HPDE6-E6E7 (cell line): ENCODE measurements at regions not wholly inside any gene's neighbourhood (a gene's known extent, or its start where the extent isn't known, plus 50 kb on each side); places are given as distances from the start of the nearest gene placed in this dataset.
A peak's percentile ranks its signal among the peaks of the same experiment; 100 is the strongest.
"Not testable (repeated sequence)": the region's sequence is repeated elsewhere in the genome, so short reads cannot be mapped to it uniquely, and the experiment has no call there.

Source experiments
- DNase-seq: peaks from one replicate; pipeline ENCODE4 v3.0.0; 2011; ENCODE audit warnings: missing footprints; ENCODE audit errors: extremely low spot score

DNA sequence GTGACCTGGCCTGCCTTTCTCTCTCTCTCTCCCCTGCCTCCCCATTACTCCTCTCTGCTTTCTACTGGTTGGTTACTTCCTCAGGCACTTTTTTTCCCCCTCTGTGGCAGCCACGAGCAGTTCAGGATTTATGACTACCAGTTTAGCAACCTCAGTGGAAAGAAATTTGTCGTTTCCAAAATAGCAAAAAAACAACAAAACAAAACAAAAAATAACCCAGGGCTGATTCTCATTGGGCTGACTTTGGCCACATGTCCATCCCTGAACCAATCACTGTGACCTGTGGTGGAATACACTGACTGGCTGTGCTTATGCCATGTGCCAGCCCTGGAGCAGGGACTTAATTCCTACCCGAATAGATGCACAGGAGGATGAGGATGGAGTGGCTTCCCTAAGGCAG lies 137.4 kb downstream of the TFAP2C start:
- no peak for DNase-seq

DNA sequence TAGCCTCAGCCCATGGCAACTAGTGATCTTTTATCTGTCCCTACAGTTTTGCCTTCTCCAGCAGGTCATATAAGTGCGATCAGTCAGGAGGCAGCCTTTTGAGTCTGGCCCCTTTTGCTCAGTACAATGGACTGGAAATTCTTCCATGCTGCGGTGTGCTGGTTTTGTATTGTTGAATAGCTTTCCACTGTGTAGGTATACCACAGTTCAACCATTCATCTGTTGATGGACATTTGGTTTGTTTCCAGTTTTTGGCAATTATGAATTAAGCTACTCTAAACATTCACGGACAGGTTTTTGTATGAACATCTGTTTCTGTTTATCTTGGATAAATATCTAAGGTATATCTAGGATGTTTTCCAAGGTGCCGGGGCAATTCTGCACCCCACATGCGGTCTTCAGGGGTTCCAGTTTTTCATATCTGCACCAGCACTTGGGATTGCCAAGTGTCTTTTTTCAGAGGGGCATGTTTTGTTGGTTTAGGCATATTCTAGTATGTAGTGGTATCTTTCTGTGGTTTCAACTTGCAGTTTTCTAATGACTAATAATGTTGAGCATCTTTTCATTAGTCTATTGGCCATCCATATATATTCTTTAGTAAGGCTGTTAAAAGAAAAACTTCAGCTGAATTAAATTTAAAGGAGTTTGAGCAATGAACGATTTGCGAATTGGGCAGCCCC lies 141.0 kb downstream of the TFAP2C start:
- no peak for DNase-seq

DNA sequence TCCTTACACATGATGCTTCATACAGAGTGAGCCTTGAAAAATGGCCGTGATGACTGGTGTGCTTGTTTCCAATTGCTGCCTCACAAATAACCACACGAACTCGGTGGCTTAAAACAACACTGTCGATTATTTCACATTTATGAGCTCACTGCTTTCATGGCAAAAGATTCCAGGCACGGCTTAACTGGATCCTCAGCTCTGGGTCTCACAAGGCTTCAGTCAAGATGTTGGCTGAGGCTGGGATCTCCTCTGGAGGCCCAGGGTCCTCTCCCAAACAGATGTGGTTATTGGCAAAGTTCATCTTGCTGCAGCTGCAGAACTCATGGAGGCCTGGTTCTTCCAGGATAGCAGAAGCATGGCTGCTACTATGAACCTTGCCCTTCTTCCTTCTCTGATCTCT lies 144.6 kb downstream of the TFAP2C start:
- no peak for DNase-seq

DNA sequence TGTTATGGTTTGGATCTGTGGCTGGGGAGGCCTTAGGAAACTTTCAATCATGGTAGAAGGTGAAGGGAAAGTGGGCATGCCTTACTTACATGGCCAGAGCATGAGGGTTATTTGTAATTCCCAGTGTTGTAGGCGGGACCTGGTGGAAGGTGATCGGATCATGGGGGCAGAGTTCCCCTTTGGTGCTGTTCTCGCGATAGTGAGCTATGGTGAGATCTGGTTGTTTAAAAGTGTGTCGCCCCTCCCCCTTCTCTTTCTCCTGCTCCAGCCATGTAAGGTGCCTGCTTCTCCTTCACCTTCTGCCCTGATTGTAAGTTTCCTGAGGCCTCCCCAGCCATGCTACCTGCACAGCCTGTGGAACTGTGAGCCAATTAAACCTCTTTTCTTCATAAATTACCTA lies 145.8 kb downstream of the TFAP2C start:
- no peak for DNase-seq

DNA sequence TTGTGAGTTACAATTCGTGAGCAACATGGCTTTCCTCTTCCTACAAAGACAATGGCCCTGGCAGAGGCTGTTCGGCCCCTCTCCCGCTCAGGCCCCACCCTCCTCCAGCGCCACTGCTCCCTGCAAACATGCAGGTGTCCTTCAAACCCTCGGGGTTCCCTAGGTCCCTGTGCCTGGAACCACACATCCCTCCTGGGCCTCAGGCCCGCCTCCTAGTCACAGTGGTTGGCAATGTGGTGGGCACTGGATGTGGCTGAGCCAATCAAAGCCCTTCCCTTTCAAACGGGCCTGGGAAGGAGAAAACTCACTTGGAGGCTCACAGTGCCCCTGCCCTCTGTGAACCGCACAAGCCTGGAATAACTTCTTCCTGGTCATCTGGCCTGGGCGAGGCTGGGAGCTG lies 147.2 kb downstream of the TFAP2C start:
- DNase-seq = no peak

DNA sequence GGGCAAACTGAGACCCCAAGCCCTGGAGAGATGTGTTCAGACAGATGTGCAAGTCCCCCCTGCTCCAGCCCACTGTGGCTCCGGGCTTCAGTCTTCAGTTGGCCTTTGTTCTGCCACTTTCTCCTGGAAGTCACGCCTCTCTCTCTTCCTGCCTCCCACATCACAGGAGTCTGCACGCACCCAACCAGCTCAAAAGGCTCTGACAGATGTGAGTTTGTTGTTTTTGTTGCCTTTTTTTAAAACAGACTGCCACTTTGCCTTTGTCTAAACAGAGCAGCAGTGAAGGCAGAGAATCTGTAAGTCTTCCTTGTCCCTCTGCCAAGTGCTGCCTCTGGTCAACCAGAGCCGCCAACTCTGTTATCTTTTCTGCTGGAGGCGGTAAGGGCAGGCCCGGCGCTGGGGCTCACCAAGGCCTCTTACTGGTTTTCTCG lies 149.7 kb downstream of the TFAP2C start:
- DNase-seq = no peak

DNA sequence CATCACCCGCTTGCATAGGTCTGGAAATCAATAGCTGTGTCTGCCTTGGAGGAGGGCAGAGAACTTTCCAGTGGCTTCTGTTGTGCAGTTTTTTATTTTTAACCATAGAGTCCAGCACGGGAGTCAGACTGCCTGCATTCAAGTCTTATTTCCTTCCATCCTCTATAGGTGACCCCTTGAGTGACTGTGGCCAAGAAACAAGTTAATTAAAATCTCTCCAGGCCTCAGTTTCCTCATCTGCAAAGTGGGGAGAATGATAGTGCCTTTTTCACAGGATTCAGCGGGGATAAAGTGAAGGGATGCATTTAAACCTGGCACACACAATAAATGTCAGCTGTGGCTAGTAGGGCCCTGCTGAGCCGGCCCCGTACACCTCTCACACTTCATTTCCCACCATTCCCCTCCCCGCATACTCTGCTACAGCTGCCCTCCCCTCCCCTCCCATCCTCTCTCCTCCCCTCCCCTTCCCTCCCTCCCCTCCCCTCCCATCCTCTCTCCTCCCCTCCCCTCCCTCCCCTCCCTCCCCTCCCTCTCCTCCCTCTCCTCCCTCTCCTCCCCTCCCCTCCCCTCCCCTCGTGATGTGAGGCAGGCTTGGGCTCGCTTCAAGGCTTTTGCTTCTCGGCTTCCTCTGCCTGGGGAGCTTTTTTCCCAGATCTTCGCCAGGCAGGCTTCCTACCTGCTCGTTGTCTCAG lies 150.5 kb downstream of the TFAP2C start:
- no peak for DNase-seq

DNA sequence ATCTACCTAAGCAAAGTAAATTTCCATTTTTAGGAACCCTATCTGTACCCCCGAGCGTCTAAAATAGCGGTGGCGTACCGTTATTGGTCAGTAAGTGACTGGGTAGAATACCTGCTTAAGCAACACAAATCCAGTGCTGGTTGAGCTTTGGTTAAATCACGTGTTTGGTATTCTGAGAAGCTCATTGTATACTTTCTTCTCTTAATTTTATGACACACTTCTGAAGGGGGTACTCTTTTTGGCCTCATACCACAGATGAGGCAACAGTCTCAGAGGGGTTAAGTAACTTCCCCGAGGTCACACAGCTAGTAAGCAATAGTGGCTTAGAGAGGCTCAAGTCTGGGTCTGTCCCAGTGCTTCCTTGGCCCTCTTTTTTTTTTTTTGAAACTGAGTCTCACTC lies 151.2 kb downstream of the TFAP2C start:
- DNase-seq = no peak

DNA sequence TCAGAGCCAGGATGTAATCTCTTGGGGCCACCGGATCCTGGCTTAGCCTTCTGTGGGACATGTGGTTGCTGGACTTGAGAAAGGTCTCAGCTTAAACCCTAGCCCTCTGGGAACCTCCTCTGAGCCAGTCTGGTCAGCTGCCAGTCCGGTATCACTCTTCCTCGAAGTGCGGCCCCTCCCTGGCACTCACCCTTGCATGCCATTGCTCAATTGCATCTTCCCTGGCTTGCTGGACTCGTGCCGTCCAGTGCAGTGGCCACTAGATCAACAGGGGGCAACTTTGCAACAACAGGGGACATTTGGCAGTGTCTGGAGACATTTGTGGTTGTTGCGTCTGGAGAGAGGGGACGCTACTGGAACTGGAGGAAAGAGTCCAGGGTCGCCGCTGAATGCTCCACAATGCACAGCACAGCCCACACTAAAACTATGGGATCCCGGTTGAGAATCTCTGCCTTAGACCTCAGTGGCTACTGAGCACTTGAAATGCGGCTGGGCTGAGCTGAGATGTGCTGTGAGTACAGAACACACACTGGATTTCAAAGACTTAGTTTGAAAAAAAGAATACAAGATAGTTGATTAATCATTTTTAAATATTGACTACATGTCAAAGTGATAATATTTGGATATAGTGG lies 152.1 kb downstream of the TFAP2C start:
- DNase-seq = no peak

DNA sequence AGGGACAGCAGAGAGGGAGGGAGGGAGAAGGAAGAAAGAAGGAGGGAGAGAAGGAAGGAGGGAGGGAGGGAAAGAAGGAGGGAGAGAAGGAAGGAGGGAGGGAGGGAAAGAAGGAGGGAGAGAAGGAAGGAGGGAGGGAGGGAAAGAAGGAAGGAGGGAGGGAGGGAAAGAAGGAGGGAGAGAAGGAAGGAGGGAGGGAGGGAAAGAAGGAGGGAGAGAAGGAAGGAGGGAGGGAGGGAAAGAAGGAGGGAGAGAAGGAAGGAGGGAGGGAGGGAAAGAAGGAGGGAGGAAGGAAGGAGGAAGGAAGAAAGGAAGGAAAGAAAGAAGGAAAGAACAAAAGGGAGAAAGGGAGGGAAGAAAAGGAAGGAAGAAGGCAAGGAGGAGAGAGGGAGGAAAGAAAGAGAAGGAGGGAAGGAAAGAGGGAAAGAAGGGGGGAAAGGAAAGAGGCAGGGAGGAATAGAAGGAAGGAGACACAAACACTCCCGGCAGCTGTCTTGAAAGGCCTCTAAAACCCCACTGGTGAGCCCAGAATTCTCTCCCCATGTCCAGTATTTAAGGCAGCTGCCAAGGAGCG lies 153.0 kb downstream of the TFAP2C start:
- not testable (repeated sequence) for DNase-seq

DNA sequence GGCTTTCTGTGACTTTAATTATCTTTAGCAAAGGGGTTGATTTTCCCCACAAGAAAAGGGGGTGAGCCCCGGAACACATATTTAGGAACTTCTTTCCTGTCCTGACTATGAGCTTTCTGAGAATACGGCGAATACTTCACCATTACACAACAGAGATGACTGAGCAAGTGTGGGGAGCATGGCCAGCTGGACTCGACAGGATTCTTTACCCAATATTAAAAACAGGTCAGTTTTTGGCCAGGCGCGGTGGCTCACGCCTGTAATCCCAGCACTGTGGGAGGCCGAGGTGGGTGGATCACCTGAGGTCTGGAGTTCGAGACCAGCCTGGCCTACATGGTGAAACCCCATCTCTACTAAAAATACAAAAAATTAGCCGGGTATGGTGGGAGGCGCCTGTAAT lies 153.7 kb downstream of the TFAP2C start:
- not testable (repeated sequence) for DNase-seq

DNA sequence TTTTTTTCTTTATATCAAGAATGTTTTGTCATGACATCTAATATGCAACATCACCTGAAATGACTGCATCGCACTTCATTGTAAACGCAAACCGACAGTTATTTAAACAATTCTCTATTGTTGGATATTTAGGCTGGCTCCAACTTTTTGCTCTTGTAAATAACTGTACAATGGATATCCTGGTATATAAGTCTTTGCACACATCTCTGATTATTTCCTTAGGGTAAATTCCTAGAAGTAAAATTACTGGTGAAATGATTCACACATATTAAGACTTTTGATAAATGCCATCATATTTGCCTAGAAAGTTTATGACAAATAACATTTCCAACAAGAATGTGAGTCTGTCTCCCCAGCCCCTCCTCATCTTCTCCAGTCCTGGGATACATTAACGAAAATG lies 154.7 kb downstream of the TFAP2C start:
- no peak for DNase-seq

DNA sequence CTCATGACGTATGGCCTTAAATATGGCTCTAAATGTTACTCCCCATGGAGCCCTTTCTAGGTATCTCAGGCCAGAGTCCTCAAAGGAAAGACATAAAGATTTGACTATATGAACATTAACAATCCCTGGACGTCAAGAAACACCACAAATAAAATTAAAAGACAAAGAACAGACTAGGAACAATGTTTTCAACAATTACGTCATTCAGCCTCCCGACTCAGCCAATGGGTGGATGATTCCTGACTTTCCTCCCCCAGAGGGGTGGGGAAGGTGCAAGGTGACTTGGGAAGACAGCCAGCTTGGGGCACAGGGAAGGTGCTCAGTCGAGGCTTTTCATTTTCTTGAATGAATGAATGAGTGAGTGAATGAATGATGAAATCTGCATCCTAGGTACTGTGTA lies 157.4 kb downstream of the TFAP2C start:
- no peak for DNase-seq

DNA sequence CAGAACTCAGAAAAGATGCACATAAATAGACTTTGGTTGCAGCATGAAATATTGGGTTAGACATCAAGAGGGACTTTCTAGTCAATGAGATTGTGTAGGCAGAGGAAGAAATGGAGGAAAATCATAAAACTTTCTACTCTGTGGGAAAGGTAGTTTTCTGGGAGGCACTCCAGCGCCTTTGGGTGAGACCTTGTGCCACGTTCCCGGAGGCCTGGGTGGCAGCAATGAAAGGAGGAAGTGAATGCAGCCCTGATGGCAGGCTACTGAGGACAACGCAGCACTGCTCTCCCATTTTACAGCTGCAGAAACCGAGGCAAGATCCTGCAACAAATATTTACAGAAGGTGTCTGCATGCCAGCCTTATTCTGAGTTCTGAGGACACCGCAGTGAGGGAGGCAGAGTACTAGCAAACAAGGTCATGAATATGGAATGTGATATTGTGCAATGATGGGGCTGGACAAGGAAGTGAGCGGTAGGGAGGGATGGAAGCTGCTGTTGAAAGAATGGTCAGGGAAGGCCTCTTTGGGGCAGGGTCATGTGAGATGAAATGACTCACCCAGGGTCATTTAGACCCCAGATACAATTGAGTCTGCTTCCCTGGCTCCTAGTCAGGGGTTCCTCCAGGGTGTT lies 159.1 kb downstream of the TFAP2C start:
- DNase-seq = peak; percentile 93

DNA sequence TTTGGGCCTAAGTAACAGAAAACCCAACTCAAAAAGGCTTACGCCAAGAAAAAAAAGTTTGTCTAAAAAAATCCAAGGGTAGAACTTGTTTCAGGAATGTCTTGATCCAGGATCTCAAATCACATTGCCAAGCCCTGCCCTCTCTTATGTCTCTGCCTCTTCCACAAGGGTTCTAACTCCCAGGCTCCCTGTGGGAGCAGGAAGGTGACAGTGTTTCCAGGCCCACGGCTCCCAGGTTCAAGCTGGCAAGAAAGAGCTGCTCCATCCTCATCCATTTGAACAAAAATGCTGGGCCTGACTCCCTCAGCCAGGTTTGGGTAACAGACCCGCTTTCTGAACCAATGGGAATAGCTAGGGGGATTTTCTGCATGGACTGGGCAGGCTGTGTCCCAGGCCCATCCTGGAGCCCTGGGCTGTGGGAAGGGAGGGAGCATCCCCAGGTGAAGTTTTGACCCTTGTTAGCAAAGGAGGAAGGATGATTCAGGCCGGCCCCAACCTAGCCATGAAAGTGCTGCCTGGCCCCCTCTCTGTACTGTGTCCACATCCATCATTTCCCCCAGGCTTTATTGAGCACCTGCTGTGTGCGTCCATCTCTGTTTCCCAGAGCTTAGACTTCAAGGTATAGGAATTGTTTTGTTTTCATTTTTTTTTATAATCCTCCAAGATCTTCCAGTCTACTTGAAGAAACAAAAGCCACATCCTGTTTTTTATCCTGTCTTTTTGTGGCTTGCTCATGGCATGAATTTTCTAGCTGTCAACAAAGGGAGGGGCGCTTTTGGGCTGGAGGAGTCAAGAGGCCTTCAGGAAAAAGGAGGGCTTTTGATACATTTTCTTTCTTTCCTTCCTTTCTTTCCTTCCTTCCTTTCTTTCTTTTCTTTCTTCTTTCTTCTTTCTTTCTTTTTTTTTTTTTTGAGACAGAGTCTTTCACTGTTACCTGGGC lies 159.8 kb downstream of the TFAP2C start:
- DNase-seq = no peak

DNA sequence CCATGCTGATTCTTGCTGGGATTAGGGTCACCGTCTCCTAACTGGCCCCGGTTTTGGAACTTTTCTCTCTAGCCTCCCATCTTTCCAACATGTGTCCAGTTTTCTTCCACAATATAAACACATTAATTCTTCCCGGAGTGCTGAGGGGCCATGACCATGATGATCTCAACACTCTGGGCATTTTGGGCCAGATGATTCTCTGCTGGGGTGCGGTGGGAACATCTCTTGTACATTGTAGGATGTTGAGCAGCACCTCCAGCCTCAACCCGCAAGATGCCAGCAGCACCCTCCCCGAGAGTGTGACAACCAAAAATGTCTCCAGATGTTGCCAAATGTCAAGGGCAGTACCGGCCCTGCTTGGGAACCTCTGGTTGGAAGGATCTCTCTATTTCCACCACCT lies 164.8 kb downstream of the TFAP2C start:
- no peak for DNase-seq

DNA sequence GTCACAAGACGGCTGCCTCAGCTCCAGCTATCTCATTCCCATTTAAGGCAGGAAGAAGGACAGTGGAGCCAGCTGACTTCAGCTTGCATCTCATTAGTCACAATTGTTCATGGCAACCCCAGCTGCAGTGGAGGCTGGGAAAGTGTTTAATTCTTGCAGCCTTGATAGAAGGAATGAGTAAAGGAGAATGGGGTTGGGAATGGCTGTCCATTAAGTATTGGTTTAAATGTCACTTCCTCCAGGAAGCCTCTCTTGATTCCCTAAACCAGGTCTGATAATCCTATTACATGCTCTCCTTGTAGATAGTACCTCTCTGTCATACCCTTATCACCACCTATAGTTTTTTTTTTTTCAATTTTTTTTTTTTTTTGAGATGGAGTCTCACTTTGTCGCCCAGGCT lies 166.4 kb downstream of the TFAP2C start:
- DNase-seq = no peak

DNA sequence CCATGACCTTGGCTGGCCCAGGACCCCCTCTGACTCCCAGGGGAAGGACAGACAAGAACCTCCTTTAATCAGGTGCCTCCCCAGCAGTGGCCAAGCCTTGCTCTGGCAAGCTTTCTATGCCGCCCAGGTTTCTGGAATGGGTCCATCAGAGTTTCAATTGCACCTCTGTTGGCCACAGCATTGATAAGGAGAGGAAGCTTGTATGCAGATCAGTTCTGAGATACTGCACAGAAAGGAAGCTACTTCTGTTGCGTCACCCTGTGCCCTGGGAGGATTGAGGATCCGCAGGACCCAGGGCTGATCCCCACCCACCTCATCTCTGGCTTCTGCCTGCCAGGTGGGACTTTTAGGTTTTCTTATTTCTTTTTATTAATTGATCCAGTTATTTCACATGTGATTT lies 167.2 kb downstream of the TFAP2C start:
- DNase-seq = no peak

DNA sequence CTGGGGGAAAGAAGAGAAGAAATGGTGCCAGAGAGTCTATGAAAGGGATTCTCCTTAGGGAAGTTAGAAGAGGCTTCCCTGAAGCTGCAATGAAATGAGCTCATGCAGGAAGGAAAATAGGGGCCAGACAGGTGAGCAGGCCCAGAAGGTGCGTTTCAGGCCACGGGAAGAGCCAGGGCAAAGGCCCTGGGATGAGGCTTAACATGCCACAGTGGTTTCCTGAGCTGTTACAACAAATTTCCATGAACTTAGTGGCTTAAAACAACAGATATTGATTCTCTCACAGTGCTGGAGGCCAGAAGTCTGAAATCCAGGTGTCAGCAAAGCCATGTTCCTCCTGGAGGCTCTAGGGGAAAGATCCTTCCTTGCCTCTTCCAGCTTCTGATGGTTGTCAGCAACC lies 167.9 kb downstream of the TFAP2C start:
- DNase-seq = no peak

DNA sequence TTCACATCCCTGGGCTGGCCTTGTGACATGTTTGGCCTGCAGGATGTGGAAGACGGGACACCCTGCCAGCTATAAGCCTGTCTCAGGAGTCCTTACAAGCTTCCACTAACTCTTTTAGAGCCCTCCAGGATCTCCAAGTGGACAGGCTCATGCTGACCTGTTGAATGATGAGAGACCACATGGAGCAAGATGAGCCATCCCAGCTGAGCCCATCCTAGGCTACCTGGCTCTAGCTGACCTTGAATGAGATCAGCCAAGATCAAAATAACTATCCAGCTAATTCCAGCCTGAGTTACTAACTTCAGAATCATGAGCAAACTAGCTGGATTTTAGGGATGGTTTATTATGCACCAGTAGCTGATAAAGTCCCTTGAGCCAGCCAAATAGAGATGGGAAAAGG lies 169.5 kb downstream of the TFAP2C start:
- no peak for DNase-seq

DNA sequence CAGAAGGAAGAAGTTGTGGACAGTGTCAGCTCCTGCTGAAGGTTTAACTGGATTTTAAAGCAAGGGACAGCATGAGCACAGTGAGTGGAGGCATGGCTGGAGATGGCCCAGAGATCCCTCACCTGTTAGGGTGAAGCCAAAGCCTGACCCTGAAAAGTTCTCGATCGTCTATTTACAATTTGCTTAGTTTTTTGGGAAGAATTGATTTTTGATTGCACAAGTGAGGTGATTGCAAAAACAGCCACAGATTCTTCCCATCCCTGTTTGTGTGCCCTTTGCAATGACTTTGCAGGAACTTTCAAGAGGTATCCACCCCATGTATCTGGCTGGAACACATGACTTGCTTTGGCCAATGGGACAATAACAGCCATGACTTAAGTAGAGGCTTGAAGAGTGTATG lies 170.1 kb downstream of the TFAP2C start:
- no peak for DNase-seq
